BJ (cell line): ENCODE measurements at regions not wholly inside any gene's neighbourhood (a gene's known extent, or its start where the extent isn't known, plus 50 kb on each side); places are given as distances from the start of the nearest gene placed in this dataset.

Experiments used
- CTCF ChIA-PET: fragments of 350-600 bp; formaldehyde crosslinking; extraction: SDS; loops from one replicate; lab custom pipeline; 2021; ENCODE audit warnings: antibody characterized with exemption, inconsistent platforms; lab: Yijun Ruan, JAX
- POLR2A ChIA-PET: fragments of 300-600 bp; sonication (Branson Sonifier 250); formaldehyde crosslinking; extraction: SDS; loops from one replicate; lab custom pipeline; 2021; ENCODE audit warnings: antibody characterized with exemption; lab: Charles Lee
- DNase-seq: peaks from one replicate; pipeline ENCODE4 v3.0.0-alpha.2; 2011; ENCODE audit warnings: low read depth
- H3K27me3 ChIP-seq: 2 replicates; pipeline ENCODE4 v1.6.0; 2011; ENCODE audit warnings: low read length; ENCODE audit not compliant: control insufficient read depth, insufficient read depth
- H3K36me3 ChIP-seq: 2 replicates; pipeline ENCODE4 v1.5.1; 2011; ENCODE audit warnings: low read length; ENCODE audit not compliant: control insufficient read depth, insufficient read depth
- H3K4me3 ChIP-seq: 2 replicates; pipeline ENCODE4 v1.5.1; 2011; ENCODE audit warnings: low read depth, mild to moderate bottlenecking, control low read depth, low read length
- CTCF ChIP-seq: IDR thresholded peaks from 2 replicates; pipeline ENCODE4 v1.5.1; 2011; ENCODE audit warnings: low read depth, mild to moderate bottlenecking, control low read depth, inconsistent platforms, low read length, moderate library complexity; ENCODE audit not compliant: insufficient read depth

DNA sequence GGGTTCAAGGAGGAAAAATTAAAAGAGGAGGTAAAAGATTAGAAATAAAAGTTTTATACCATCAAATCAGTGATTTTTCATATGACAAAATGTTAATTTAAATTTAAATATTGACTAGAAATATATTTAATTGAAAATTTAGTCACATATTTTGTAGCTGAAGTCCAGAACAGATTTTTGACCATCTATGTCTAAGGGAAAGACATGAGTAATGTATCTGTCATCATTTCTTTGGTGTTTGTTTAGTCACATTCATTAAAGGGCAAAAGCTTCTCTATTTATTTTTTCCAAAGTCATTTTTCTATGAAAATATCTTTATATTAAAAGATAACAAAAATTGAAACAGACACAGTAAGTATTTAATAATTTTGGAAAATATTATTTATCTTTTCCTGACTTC is 252.0 kb upstream of the ISL1 start:
- Histone ChIP-seq H3K36me3 (no peaks in the 10 kb centered on the region), H3K27me3 (no peaks in the 10 kb centered on the region), H3K4me3 (no peak overlapping the region)
- ChIA-PET CTCF (no interaction called here), POLR2A (no interaction called here)
- no peak for TF ChIP-seq CTCF
- DNase-seq = no peak

GRCh38 chr5:51138164-51138563 is 245.1 kb upstream of the ISL1 start:
- CTCF ChIA-PET = no interaction called here
- POLR2A ChIA-PET = no interaction called here

DNA sequence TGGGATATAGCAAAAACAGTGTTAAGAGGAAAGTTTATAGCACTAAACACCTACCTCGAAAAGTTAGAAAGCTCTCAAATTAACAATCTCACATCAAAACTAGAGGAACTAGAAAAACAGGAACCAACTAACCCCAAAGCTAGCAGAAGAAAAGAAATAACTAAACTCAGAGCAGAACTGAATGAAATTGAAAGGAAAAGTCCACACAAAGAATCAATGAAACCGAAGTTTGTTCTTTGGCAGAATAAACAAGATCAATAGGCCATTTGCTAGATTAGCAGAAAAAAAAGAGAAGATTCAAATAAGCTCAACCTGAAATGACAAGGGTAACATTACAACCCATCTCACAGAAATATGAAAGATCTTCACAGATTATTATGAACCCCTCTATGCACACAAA is 234.8 kb upstream of the ISL1 start:
- no peak for DNase-seq
- H3K27me3 ChIP-seq = no peaks in the 10 kb centered on the region
- H3K36me3 ChIP-seq = no peaks in the 10 kb centered on the region
- ChIA-PET CTCF (no interaction called here), POLR2A (no interaction called here)
- TF ChIP-seq CTCF = no peak
- H3K4me3 ChIP-seq = no peak overlapping the region

More at GRCh38 chr5:51138164-51138563, 245.1 kb upstream of the ISL1 start:
- H3K4me3 ChIP-seq = no peak overlapping the region
- no peak for DNase-seq
- no peaks in the 10 kb centered on the region for H3K36me3 ChIP-seq
- TF ChIP-seq CTCF = no peak
- H3K27me3 ChIP-seq = no peaks in the 10 kb centered on the region

GRCh38 chr5:51156222-51156621 is 227.0 kb upstream of the ISL1 start:
- ChIA-PET CTCF (interaction anchor here (0.7 kb wide), 1 partner anchor 136 kb away, joined by 3 read pairs; no protein-coding TSS in a partner anchor), POLR2A (no interaction called here)
- Histone ChIP-seq H3K36me3 (no peaks in the 10 kb centered on the region), H3K4me3 (no peak overlapping the region), H3K27me3 (no peaks in the 10 kb centered on the region)
- no peak for DNase-seq
- TF ChIP-seq CTCF = no peak

DNA sequence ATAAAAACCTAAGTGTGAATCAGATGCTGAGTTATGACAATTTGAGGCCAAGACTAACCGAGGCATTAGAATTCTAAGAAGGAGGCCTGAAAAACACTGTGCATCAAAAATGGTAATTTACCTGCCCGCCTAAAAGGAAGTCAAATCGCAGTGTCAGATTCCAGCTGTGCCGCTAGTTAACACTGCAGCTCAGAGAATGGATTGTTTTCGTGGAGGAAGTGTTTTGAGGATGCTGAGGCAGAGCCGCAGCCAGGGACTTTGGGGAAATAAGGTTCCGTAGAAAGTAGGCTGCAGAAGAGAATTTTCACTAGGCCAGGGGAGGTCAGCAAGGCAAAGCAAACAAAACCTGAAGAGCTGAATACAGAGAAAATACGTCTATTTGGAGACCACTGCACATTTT is 226.4 kb upstream of the ISL1 start:
- TF ChIP-seq CTCF = no peak
- Histone ChIP-seq H3K36me3 (no peaks in the 10 kb centered on the region), H3K4me3 (no peak overlapping the region), H3K27me3 (no peaks in the 10 kb centered on the region)
- DNase-seq = no peak
- ChIA-PET CTCF (no interaction called here), POLR2A (no interaction called here)
